ENCODE measurements at regions not wholly inside any gene's neighbourhood (a gene's known extent, or its start where the extent isn't known, plus 50 kb on each side); places are given as distances from the start of the nearest gene placed in this dataset.
"Not testable (repeated sequence)": the region's sequence is repeated elsewhere in the genome, so short reads cannot be mapped to it uniquely, and the experiment has no call there.

GRCh38 chr2:142463047-142463446, 332.2 kb upstream of the LRP1B start:
- no peak for DNase-seq

DNA sequence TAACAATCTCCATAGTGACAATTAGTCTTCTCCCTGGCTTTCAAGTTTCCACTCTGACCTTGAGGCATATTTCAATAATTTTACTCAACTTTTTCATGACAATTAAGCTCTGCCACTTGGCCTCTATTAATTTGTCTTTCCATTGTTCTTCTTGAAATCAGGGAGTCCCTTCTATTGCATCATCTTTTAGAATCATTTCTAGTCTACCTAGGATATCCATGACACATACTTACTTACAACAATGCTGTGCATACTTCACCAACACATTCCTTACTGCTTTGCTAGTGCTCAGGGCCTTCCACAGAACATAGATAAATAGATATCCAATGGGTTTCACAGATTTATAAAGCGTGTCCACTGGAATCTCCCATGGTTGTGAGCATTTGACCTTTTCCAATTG, 331.5 kb upstream of the LRP1B start:
- DNase-seq, result no peak

GRCh38 chr2:142445551-142446072, 314.8 kb upstream of the LRP1B start:
- no peak for DNase-seq

DNA sequence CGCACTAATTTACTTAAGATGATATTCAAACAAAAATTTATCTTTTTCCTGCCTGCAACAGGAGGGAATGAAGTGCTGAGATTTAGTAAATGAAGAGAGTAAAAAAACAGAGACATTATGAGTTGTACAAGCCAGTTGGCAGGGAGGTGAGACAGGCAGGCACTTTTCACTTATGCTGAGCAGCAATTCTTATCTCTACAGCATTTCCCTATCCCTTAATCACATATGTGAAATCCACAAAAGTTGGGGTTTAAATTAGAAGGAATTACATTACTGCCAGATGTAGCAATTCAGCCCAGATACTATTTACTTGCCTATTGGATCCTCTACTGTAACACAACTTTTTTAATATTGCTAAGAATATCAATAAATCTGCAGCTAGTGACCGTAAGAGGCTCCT, 314.2 kb upstream of the LRP1B start:
- DNase-seq, result no peak

DNA sequence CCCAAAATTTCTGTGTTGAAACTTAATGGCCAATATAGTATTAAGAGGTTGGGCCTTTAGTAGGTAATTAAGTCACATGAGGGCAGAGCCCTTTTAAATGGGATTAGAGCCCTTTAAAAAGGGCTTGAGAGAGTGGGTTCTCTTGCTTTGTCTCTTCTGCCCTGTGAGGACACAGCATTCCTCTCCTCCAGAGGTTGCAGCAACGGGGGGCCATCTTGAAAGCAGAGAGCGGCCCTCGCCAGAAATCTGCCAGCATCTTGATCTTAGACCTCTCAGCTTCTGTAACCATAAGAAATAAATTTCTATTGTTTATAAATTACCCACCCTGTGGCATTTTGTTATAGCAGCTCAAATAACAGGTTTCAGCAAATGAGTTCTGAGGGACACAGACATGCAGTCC, 305.0 kb upstream of the LRP1B start:
- no peak for DNase-seq

DNA sequence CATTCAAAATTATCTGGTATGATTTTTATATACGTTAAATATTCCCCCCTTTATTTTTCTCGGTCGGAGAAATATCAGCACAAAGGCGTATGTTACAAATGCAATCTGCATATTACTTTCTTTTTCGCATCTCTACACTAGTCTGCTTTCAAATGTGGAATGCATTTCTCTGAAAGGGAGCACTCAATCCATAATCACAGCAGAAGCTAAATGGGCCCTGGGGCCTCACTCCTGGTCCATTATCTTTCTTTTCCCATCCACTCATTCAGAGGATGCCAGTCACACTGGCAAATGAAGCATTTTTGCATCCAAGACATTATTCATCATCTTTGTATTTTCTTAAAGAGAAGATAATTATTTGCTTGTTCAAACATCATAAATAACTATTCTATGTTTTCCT, 295.2 kb upstream of the LRP1B start:
- DNase-seq, result no peak

- DNase-seq, result no peak
These were observed 294.7 kb upstream of the LRP1B start for GRCh38 chr2:142425551-142425950.

DNA sequence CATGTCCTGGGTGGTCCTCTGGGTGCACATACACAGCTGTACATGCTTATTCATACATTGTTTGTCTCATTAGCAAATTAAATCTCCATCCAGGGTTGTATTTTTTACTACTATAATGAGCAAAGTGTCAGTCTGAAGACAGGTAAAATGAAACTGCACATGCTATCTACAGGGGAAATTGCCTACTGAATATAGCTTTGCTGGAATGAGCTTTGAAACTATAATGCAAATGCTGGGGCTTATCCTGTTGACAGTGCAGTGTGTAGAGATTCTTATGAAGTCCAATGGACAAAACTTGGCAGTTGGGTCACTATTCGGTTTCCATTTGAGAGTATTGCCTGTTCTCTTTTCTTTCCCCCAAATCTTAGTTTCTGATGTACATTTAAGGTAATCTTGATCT, 292.8 kb upstream of the LRP1B start:
- DNase-seq, result no peak

- no peak for DNase-seq
These were observed 292.0 kb upstream of the LRP1B start for GRCh38 chr2:142422769-142423168.

DNA sequence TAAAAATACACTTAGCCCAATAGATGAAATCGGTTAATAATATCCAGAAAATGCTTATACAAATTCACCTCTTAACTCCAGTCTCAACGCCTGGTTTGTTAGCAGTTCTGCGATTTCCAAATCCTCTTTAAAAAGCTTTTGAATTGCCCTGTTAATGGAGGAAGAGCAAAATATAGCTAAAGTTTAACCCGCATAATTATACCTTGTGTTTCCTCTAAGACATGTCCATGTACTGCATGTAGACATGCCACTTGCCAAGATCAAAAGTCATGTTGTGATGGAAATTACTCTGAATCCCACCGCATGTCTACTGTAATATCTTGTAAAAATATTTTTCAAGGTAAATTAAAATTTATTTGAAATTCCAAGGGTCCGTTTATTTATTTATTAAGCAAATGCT, 291.2 kb upstream of the LRP1B start:
- DNase-seq, result no peak

DNA sequence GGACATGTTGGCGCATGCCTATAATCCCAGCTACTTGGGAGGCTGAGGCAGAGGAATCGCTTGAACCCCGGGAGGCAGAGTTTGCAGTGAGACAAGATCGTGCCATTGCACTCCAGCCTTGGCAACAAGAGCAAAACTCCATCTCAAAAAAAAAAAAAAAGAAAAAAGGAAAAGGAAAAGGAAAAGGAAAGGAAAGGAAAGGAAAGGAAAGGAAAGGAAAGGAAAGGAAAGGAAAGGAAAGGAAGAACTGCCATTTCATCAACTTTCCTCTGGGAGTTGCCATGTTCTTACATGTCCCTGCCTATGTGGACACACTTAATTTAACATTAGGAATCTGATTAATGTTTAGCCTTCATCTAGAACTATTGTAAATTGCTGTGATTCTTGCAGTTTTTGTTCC, 287.9 kb upstream of the LRP1B start:
- not testable (repeated sequence) for DNase-seq

- no peak for DNase-seq
These were observed 286.2 kb upstream of the LRP1B start for GRCh38 chr2:142416996-142417395.

GRCh38 chr2:142415461-142415860, 284.6 kb upstream of the LRP1B start:
- DNase-seq, result no peak

- no peak for DNase-seq
These were observed 267.4 kb upstream of the LRP1B start for GRCh38 chr2:142398212-142398611.

GRCh38 chr2:142395291-142395690, 264.5 kb upstream of the LRP1B start:
- DNase-seq, result no peak

DNA sequence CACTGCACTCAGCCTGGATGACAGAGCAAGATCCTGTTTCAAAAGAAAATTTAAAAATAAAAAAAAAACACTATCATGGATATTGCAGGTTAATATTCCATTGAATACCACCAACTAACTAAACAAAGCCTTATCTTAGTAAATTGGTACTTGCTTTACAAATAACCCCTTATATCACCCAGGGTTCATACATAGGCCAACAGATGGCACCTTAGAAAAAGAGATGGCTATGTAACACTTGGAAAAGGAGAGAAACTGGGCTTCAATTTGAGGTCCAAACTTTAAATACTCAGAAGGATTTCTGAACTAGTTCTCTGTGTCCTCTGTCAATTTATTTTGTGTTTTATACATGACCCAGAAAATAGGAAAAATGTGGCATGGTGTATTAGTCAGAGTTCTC, 249.6 kb upstream of the LRP1B start:
- DNase-seq, result no peak

- not testable (repeated sequence) for DNase-seq
These were observed 231.3 kb upstream of the LRP1B start for GRCh38 chr2:142362069-142362468.

- no peak for DNase-seq
These were observed 216.9 kb upstream of the LRP1B start for GRCh38 chr2:142347751-142348150.

DNA sequence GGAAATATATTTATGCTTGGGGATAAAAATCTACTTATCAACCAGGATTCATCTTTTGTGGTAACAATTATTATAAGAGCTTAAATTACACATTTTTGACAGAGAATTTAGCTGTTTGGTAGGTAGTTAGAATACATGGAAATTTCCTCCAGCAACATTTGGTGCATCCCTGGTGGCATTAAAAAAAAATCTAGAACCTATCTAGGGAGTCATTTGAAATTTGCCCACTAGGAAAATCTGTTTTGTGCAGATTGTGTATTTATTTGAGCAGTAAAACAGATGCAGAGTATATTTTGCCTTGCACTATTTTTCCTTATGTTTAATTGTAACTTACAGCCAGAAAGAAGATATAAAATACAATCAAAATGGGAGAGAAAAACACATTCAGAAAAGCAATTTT, 208.4 kb upstream of the LRP1B start:
- no peak for DNase-seq

- no peak for DNase-seq
These were observed 201.4 kb upstream of the LRP1B start for GRCh38 chr2:142332196-142332595.

DNA sequence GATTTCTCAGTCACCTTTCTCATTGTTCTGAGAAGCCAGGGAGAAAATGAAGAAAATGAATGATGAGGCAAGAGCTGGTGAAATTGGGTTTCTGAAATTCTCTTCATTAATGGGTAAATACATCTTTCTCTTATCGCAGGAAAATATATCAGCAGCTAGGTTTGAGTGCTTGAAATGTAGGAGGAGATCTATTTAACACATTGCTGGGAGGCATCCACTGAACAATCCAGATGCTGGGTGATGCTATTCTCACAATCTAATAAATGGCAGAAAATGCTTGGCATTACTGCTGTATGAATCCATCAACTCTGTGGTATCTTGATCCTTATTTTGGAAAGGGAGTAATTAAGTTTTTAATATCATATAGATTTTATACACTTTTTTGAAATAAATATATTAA, 199.6 kb upstream of the LRP1B start:
- DNase-seq, result no peak

DNA sequence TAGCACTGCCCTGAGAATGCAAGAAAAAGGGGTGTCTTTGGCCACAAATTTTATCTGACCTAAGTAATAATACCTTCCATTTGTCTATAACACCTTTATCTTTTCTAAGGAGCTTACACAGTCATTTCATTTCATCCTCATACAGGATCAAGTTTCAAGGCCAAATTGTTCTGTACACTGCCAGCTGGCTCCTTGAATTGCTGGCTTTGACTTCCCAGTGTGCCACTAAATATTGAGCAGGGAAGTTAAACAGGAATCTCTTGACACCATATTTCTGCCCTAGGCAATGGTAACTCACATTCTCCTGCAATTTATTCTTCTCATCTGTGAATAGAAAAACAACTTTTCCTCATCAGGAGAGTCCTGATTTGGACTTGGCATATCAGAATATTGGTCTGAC, 195.1 kb upstream of the LRP1B start:
- DNase-seq, result no peak

DNA sequence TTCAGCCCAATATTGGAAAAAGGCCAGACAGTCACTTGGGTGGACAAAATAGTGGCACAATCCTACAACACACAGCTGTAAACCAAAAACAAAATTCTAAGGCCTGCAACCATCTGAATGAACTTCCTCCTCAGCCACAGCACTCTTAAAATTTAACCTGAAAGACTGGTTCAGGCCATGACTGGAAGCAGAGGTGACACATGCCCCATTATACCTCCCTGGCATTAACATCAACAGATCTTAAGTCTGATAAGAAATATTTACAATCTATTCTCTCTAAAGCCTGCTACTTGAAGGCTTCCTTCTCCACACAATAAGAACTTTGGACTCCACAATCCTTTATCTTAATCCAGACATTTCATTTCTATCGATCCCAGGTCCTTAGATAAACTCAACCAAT, 192.4 kb upstream of the LRP1B start:
- DNase-seq, result no peak

DNA sequence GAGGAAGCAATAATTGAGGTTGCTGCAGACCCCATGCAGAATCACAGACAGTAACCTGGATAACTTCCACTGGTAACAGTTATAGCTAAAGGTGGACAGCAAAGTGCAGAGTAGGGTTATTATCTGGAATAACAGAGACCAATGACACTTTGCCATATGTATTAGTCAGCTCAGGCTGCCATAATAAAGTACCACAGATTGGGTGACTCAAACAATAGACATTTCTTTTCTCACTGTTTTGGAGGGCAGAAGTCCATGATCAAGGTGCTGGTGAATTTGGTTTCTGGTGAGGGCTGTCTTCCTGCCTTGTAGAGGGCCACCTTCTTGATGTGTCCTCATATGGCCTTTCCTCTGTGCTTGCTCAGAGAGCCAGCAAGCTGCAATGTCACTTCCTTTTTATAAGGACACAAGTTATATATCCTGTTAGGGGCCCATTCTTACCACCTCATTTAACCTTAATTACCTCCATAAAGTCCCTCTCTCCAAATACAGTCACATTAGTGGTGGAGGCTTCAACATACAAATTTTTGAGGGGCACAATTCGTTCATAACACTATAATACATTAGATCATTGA, 191.0 kb upstream of the LRP1B start:
- DNase-seq, result no peak

- DNase-seq, result no peak
These were observed 189.3 kb upstream of the LRP1B start for GRCh38 chr2:142320067-142320466.

Measured in fibroblast of skin of abdomen (primary cell).